Ureter (tissue), 1 donor: ENCODE measurements at regions not wholly inside any gene's neighbourhood (a gene's known extent, or its start where the extent isn't known, plus 50 kb on each side); places are given as distances from the start of the nearest gene placed in this dataset.

Source experiments
- DNase-seq: peaks from one replicate; pipeline ENCODE4 v3.0.0-alpha.2; 2020; ENCODE audit warnings: low spot score
- donor health status: DM: yes; HTN: yes; CAD: no.

- DNase-seq, result no peak
Observed at GRCh38 chr4:107094332-107094731, 58.2 kb upstream of the DKK2 start.
